Epithelial cell of esophagus (primary cell): ENCODE measurements at regions not wholly inside any gene's neighbourhood (a gene's known extent, or its start where the extent isn't known, plus 50 kb on each side); places are given as distances from the start of the nearest gene placed in this dataset.

Source experiments
- DNase-seq: peaks from one replicate; pipeline ENCODE4 v3.0.0; 2010; ENCODE audit warnings: low read depth
- H3K4me3 ChIP-seq: 2 replicates; pipeline ENCODE4 v1.5.1; 2011; ENCODE audit warnings: mild to moderate bottlenecking, low read length, control low read depth
- CTCF ChIP-seq: IDR thresholded peaks from 2 replicates; pipeline ENCODE4 v1.5.1; 2011; ENCODE audit warnings: low read depth, mild to moderate bottlenecking, low read length, control low read depth, inconsistent platforms; ENCODE audit not compliant: insufficient read depth; ENCODE audit errors: missing control alignments

GRCh38 chr7:19830604-19831003 is 57.2 kb upstream of the TMEM196 start:
- no peak for TF ChIP-seq CTCF
- no peak overlapping the region for H3K4me3 ChIP-seq
- DNase-seq: no peak
